ENCODE measurements at regions not wholly inside any gene's neighbourhood (a gene's known extent, or its start where the extent isn't known, plus 50 kb on each side); places are given as distances from the start of the nearest gene placed in this dataset.

- TF ChIP-seq CTCF (IDR thresholded peaks at IDR 0.05) (no peak), POLR2A (IDR thresholded peaks at IDR 0.05) (no peak)
These were observed 456.2 kb downstream of the ADAMTS20 start for GRCh38 chr12:43095669-43096280.
